22Rv1 (cell line): ENCODE measurements at regions not wholly inside any gene's neighbourhood (a gene's known extent, or its start where the extent isn't known, plus 50 kb on each side); places are given as distances from the start of the nearest gene placed in this dataset.
"Not testable (repeated sequence)": the region's sequence is repeated elsewhere in the genome, so short reads cannot be mapped to it uniquely, and the experiment has no call there.

Experiments used
- ZFX ChIP-seq: fragments of 450-650 bp; IDR thresholded peaks from 2 replicates; pipeline ENCODE4 v1.6.1; 2017; ENCODE audit warnings: antibody characterized with exemption, borderline replicate concordance
- TF ChIP-seq, protein P1 (sequence below): fragments of 450-650 bp; IDR thresholded peaks from 2 replicates; pipeline ENCODE4 v1.5.1; 2017; ENCODE audit warnings: mild to moderate bottlenecking

DNA sequence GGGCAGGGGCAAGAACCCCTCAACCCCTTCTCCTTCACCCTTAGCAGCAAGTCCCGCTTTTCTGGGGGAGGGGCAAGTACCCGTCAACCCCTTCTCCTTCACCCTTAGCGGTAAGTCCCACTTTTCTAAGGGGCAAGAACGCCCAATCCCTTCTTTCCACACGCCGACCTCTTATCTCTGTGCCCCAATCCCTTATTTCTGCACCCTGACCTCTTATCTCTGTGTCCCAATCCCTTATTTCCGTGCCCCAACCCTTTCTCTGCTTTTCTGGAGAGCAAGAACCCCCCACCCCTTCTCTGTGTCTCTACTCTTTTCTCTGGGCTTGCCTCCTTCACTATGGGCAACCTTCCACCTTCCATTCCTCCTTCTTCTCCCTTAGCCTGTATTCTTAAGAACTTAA is 225.0 kb upstream of the DUSP10 start:
- TF ChIP-seq, protein P1, sequence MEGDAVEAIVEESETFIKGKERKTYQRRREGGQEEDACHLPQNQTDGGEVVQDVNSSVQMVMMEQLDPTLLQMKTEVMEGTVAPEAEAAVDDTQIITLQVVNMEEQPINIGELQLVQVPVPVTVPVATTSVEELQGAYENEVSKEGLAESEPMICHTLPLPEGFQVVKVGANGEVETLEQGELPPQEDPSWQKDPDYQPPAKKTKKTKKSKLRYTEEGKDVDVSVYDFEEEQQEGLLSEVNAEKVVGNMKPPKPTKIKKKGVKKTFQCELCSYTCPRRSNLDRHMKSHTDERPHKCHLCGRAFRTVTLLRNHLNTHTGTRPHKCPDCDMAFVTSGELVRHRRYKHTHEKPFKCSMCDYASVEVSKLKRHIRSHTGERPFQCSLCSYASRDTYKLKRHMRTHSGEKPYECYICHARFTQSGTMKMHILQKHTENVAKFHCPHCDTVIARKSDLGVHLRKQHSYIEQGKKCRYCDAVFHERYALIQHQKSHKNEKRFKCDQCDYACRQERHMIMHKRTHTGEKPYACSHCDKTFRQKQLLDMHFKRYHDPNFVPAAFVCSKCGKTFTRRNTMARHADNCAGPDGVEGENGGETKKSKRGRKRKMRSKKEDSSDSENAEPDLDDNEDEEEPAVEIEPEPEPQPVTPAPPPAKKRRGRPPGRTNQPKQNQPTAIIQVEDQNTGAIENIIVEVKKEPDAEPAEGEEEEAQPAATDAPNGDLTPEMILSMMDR: not testable (repeated sequence)
- not testable (repeated sequence) for TF ChIP-seq ZFX
